GM18507 (cell line): ENCODE measurements at regions not wholly inside any gene's neighbourhood (a gene's known extent, or its start where the extent isn't known, plus 50 kb on each side); places are given as distances from the start of the nearest gene placed in this dataset.
"Not testable (repeated sequence)": the region's sequence is repeated elsewhere in the genome, so short reads cannot be mapped to it uniquely, and the experiment has no call there.

Experiments
- DNase-seq: peaks from one replicate; pipeline ENCODE4 v3.0.0; 2011; ENCODE audit warnings: low read depth; ENCODE audit not compliant: insufficient read length; ENCODE audit errors: extremely low spot score
- FAIRE-seq: peaks from 2 replicates; lab custom pipeline; 2011; peaks lifted over from hg19 to GRCh38; lab: Jason Lieb, UNC

- no peak for FAIRE-seq
These were observed 209.8 kb upstream of the NFIA start for GRCh38 chr1:60872426-60873054.

GRCh38 chr1:60870269-60870865 is 212.0 kb upstream of the NFIA start:
- no peak for DNase-seq

More at GRCh38 chr1:60872426-60873054, 209.8 kb upstream of the NFIA start:
- DNase-seq = no peak

GRCh38 chr1:60868901-60869663 is 213.3 kb upstream of the NFIA start:
- FAIRE-seq = no peak
- no peak for DNase-seq

More at GRCh38 chr1:60870269-60870865, 212.0 kb upstream of the NFIA start:
- FAIRE-seq = no peak

GRCh38 chr1:60867782-60868181 is 214.6 kb upstream of the NFIA start:
- FAIRE-seq (no peak), DNase-seq (no peak)

GRCh38 chr1:60866917-60867531 is 215.3 kb upstream of the NFIA start:
- FAIRE-seq (no peak), DNase-seq (no peak)

- no peak for DNase-seq
- no peak for FAIRE-seq
These were observed 216.0 kb upstream of the NFIA start for GRCh38 chr1:60866226-60866900.

- DNase-seq = no peak
- FAIRE-seq = no peak
These were observed 217.2 kb upstream of the NFIA start for GRCh38 chr1:60865166-60865565.

- DNase-seq = no peak
- no peak for FAIRE-seq
These were observed 217.6 kb upstream of the NFIA start for GRCh38 chr1:60864722-60865121.

- FAIRE-seq = no peak
- no peak for DNase-seq
These were observed 219.2 kb upstream of the NFIA start for GRCh38 chr1:60863131-60863530.

GRCh38 chr1:60861961-60862567 is 220.3 kb upstream of the NFIA start:
- no peak for FAIRE-seq

GRCh38 chr1:60859111-60859510 is 223.2 kb upstream of the NFIA start:
- FAIRE-seq = no peak
- no peak for DNase-seq

More at GRCh38 chr1:60861961-60862567, 220.3 kb upstream of the NFIA start:
- DNase-seq = no peak

- FAIRE-seq = no peak
These were observed 224.5 kb upstream of the NFIA start for GRCh38 chr1:60857851-60858250.

GRCh38 chr1:60850084-60850483 is 232.3 kb upstream of the NFIA start:
- FAIRE-seq = no peak
- no peak for DNase-seq

More at GRCh38 chr1:60857851-60858250, 224.5 kb upstream of the NFIA start:
- no peak for DNase-seq

GRCh38 chr1:60849401-60849800 is 233.0 kb upstream of the NFIA start:
- no peak for DNase-seq
- FAIRE-seq = no peak

- no peak for FAIRE-seq
- no peak for DNase-seq
These were observed 233.7 kb upstream of the NFIA start for GRCh38 chr1:60848583-60849188.

- DNase-seq (no peak), FAIRE-seq (no peak)
These were observed 234.3 kb upstream of the NFIA start for GRCh38 chr1:60847855-60848582.

- no peak for FAIRE-seq
- DNase-seq = no peak
These were observed 235.0 kb upstream of the NFIA start for GRCh38 chr1:60847391-60847790.

GRCh38 chr1:60845659-60846058 is 236.7 kb upstream of the NFIA start:
- FAIRE-seq, DNase-seq: not testable (repeated sequence)
